Psoas muscle (tissue), 7 donors: ENCODE measurements at regions not wholly inside any gene's neighbourhood (a gene's known extent, or its start where the extent isn't known, plus 50 kb on each side); places are given as distances from the start of the nearest gene placed in this dataset.

Source experiments
- ATAC-seq, 4 donors: fragments of 200-7000 bp; cut with Tn5 transposase; one replicate each; pipeline ENCODE4 v1.9.1; 2020; ENCODE audit warnings: moderate library complexity in 3 of 4, mild to moderate bottlenecking in 2 of 4
- DNase-seq, 2 donors: peaks; one replicate each; pipeline ENCODE4 v3.0.0-alpha.2; 2020
- H3K27ac ChIP-seq: fragments of 200-600 bp; one replicate; pipeline ENCODE4 v1.8.0; 2022
- H3K27me3 ChIP-seq, 3 donors: fragments of 200-600 bp in 1 of 3; one replicate each; pipeline versions ENCODE4 v1.6.1 to v1.8.0; 2013 to 2022; ENCODE audit warnings: low read length in 2 of 3, mild to moderate bottlenecking in 2 of 3, moderate library complexity in 1 of 3; ENCODE audit not compliant: insufficient read depth in 3 of 3
- H3K36me3 ChIP-seq, 2 donors: fragments of 200-600 bp in 1 of 2; one replicate each; pipeline versions ENCODE4 v1.6.1 to v1.8.0; 2013 to 2022; ENCODE audit warnings: low read depth in 1 of 2, mild to moderate bottlenecking in 1 of 2, moderate library complexity in 1 of 2; ENCODE audit not compliant: insufficient read depth in 1 of 2
- H3K4me1 ChIP-seq: fragments of 200-600 bp; one replicate; pipeline ENCODE4 v1.8.0; 2022
- H3K4me3 ChIP-seq: fragments of 200-600 bp; one replicate; pipeline ENCODE4 v1.8.0; 2022; ENCODE audit warnings: mild to moderate bottlenecking
- H3K9me3 ChIP-seq: fragments of 200-600 bp; one replicate; pipeline ENCODE4 v1.8.0; 2022
- WGBS, 3 donors: extraction: QIAGEN DNeasy Blood & Tissue Kit; methylation state at CpG; one replicate each; pipeline versions ENCODE4 v1.1.6 to v1.1.7; 2013; 5-methylcytosine and 5-hydroxymethylcytosine counted together
- intact Hi-C, 2 donors: fragments of 100-400 bp; cut with DNase I; formaldehyde crosslinking; loops; one replicate each; pipeline versions ENCODE4 v1.11.0 to v1.14.2; 2022
- TF ChIP-seq, protein P1 (sequence below): fragments of 200-600 bp; IDR thresholded peaks from one replicate; pipeline ENCODE4 v1.8.0; 2022; ENCODE audit warnings: antibody characterized with exemption
- donor health status: healthy with polysubstance abuse.
- donor health status: DM: no; HTN: no; CAD: no; lungs with moderate emphysema.
- donor health status: Bipolar disorder and iron deficiency.
- donor health status: healthy.
- donor health status: DM: yes; HTN: yes; CAD: no.
- donor health status: DM: no; HTN: no; CAD: no.
- donor health status: DM: yes; HTN: yes; CAD: no.

DNA sequence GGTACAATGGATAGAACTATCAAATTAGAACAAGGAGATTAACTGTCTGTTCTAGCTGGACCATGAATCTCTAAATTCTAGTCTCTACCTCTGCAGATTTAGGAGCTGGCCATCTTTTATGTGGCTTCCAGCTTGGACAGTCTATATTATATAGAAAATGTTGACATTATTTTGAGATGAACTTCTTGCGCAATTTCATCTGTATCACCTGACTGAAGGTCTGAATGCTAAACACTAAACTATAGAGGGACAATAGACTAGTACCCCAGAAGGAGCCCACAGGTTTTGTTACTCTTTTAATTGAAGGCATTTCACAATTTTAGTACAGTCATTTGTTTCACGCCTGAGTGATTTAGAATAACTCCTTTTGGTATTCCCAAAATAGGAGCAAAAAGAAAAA, 222.4 kb upstream of the ANKRD30A start:
- peaks cover 3% of the 10 kb centered on the region for H3K9me3 ChIP-seq
- TF ChIP-seq, protein P1, sequence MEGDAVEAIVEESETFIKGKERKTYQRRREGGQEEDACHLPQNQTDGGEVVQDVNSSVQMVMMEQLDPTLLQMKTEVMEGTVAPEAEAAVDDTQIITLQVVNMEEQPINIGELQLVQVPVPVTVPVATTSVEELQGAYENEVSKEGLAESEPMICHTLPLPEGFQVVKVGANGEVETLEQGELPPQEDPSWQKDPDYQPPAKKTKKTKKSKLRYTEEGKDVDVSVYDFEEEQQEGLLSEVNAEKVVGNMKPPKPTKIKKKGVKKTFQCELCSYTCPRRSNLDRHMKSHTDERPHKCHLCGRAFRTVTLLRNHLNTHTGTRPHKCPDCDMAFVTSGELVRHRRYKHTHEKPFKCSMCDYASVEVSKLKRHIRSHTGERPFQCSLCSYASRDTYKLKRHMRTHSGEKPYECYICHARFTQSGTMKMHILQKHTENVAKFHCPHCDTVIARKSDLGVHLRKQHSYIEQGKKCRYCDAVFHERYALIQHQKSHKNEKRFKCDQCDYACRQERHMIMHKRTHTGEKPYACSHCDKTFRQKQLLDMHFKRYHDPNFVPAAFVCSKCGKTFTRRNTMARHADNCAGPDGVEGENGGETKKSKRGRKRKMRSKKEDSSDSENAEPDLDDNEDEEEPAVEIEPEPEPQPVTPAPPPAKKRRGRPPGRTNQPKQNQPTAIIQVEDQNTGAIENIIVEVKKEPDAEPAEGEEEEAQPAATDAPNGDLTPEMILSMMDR, result no peak
- H3K27me3 ChIP-seq, result no peaks in the 10 kb centered on the region
- H3K36me3 ChIP-seq, result no peaks in the 10 kb centered on the region
- H3K4me1 ChIP-seq, result no peaks in the 10 kb centered on the region
- no peak overlapping the region for H3K27ac ChIP-seq
- DNase-seq (no peak), ATAC-seq (no peak)
- intact Hi-C loops, result no loop called here
- no peak overlapping the region for H3K4me3 ChIP-seq
- WGBS, 3 donors, result 87 to 90% (median 89%) methylated on average over 2 of the region's 2 CpGs

DNA sequence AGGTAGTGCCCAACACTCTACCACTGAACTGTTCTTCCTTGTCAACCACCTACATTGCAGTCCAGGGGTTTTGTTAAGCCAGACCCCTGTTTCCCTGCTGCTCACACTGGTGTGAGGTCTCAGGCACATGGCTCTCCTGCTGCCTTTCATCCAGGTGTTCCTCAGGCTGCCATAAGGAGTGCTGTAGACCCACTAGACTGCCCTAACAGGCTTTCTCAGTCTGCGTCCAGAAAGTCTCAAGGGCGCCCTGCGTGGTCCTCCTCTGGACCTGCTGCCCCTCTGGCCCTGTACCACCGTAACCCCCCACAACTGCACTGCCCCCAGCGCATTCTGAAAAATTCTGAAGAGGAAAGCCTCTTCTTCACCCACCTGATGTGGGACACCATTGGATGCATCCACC, 225.7 kb upstream of the ANKRD30A start:
- TF ChIP-seq, protein P1, result no peak
- no peaks in the 10 kb centered on the region for H3K27me3 ChIP-seq
- no peaks in the 10 kb centered on the region for H3K36me3 ChIP-seq
- peaks cover 3% of the 10 kb centered on the region for H3K9me3 ChIP-seq
- intact Hi-C loops, result no loop called here
- no peak for DNase-seq
- H3K27ac ChIP-seq, result no peak overlapping the region
- no peak overlapping the region for H3K4me3 ChIP-seq
- no peak for ATAC-seq
- H3K4me1 ChIP-seq, result no peaks in the 10 kb centered on the region
- WGBS, 3 donors, result 78 to 85% (median 82%) methylated on average over 5 of the region's 5 CpGs

DNA sequence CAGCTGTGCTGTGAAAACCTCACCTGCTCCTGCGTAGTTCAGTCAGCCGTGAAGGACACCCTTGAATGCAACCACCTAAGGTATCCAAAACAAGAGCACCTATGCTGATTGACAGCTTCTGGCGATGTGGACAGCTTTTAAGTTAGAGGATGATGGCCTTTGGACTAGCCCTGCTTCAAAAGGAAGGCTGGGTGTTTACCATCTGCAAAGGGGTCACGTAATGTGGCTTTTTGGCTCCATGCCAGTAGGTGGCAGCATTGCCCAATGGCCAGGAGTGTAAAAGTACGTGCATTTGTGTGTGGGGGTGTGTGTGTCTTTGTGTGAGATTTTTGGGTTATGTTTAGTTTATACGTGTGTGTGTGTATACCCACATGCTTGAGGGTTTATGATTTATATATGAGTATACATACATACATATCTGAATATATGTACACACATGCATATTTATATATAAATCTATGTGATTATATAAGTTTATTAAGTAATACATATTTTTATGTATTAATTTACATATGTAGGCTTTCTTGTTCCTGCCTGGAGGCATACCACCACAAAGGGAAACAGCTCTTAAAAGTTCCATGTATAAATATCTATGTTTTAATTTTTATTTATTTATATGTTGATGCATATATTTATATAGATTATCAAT, 236.3 kb upstream of the ANKRD30A start:
- intact Hi-C loops, result loop anchor here in 1 of 2 donors (10.0 kb wide), 1 partner anchor 1254 kb away; no protein-coding TSS in a partner anchor
- WGBS, 3 donors, result 43 to 46% (median 43%) methylated on average over 6 of the region's 6 CpGs
- TF ChIP-seq, protein P1, result no peak

DNA sequence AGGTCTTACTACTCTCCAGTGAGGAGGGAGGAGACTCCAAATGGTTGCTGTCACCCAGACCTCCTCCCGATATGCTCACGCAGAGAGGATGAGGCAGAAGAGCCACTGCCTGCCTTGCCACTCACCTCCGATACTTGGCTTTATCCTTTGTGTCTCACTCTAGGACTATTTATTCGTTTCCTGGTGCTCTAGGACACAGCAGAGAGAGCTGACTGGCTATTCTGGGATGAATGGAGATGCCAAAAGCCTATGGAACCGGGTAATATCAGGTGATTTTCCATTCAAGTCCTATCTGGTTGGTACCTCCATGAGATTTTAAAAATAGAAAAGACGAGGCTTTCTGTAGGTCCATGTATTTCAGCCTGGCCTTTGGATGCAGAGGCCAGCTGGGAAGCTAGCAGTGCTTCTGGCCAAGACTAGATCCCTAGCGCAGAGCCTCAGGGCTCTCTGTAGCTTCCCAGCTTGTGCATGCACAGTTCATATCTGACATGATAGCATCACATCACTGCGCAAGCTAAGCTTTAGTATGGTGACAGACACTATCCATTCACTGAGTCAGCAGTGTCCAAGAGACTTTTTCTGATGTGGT, 239.0 kb upstream of the ANKRD30A start:
- Histone ChIP-seq H3K27ac (no peak overlapping the region), H3K27me3 (no peaks in the 10 kb centered on the region), H3K36me3 (no peaks in the 10 kb centered on the region), H3K4me3 (no peak overlapping the region), H3K4me1 (no peaks in the 10 kb centered on the region), H3K9me3 (no peaks in the 10 kb centered on the region)
- TF ChIP-seq, protein P1, result no peak
- DNase-seq (no peak), ATAC-seq (no peak)
- intact Hi-C loops, result loop anchor here in 1 of 2 donors (10.0 kb wide), 1 partner anchor 1252 kb away; no protein-coding TSS in a partner anchor
- 79 to 80% (median 80%) methylated on average over 8 of the region's 8 CpGs for WGBS, 3 donors

More for the DNA sequence above, 236.3 kb upstream of the ANKRD30A start:
- no peaks in the 10 kb centered on the region for H3K36me3 ChIP-seq
- no peaks in the 10 kb centered on the region for H3K9me3 ChIP-seq
- no peaks in the 10 kb centered on the region for H3K4me1 ChIP-seq
- no peak overlapping the region for H3K4me3 ChIP-seq
- no peak for ATAC-seq
- no peak for DNase-seq
- H3K27ac ChIP-seq, result no peak overlapping the region
- H3K27me3 ChIP-seq, result no peaks in the 10 kb centered on the region
